ENCODE measurements at regions not wholly inside any gene's neighbourhood (a gene's known extent, or its start where the extent isn't known, plus 50 kb on each side); places are given as distances from the start of the nearest gene placed in this dataset.
"Not testable (repeated sequence)": the region's sequence is repeated elsewhere in the genome, so short reads cannot be mapped to it uniquely, and the experiment has no call there.

DNA sequence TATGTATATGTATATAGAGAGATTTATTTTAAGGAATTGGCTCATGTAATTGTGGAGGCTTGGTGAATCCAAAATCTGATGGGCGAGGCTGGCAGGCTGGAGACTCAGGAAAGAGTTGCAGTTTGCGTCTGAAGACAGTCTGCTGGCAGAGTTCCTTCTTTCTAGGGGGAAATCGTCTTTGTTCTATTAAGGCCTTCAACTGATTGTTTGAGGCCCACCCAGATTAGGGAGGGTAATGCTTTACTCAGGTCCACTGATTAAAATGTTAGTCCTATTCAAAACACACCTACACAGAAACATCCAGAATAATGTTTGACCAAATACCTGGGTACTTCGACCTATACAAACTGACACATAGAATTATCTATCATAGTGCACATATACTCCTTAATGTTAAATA lies 149.5 kb downstream of the NAA11 start:
- no peak for DNase-seq (ENCODE audit: low spot score)

DNA sequence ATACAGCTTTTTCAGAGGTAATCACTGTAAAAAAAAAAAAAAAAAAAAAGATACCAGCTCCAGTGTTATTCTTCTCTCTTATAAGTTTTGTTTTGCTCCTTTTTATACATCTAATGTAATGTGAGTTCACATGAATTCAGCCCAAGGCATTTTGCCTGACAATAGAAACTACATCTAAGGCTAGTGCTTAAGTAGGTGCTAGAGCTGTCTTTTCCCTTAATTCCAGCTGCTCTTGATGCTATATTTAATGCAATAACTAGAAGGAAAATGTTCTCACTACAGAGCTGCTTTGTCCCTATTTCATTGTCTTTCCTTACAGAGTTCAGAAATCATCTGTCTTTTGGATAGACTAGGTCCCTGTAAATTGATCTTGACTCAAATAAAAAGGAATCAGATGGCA lies 150.1 kb downstream of the NAA11 start:
- DNase-seq (ENCODE audit: low spot score) = no peak

DNA sequence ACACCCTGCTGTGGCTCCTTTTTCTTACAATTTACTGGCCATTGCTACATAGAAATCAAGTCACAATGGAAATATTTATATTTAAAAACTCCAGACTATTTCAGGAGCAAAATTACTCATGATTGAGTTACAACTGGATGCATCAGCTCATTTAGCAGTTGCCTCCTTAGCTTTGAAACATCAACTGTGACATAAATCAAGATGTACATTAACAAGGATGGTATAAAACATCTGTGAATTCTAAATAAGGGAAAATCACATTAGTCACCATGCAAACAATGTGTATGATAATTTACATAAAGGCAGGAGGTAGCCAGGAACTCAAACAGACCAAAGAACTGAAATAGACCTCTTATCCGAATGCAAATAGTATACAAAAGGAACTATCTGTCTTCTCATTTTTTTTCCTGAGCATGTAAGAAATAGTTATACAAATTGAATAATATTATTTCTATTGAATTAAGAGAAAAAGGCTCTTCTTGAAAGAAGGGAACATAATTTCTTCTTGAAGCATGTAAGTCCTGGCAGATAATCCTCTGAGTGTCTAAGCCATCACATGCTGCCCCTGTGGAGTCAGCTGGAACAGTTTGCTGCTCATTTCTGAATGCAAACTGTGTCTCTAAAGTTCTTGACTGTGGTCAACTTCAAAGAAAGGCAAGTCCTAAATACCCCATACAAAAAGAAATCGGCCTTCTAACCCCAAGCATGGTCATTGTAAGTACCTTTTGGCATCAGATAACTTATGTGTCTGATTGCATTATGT lies 151.2 kb downstream of the NAA11 start:
- no peak for DNase-seq (ENCODE audit: low spot score)

DNA sequence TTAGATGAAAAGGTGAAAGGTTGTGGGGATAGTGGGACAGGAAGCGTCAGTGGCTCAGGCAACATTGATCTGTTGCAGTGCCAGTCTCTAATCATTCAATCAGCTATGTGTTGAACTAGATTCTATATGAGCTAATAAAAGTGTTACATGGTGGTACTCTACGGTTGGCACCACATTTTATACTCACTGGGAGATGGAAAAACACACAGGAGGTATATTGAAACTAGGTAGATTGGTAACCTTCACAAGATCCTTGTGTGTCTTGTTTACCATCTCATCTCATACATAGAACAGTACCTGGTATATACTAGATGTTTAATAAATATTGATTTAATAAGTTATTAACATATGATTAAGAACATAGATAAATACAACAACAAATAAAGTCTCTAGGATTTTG lies 152.7 kb downstream of the NAA11 start:
- no peak for DNase-seq (ENCODE audit: low spot score)

DNA sequence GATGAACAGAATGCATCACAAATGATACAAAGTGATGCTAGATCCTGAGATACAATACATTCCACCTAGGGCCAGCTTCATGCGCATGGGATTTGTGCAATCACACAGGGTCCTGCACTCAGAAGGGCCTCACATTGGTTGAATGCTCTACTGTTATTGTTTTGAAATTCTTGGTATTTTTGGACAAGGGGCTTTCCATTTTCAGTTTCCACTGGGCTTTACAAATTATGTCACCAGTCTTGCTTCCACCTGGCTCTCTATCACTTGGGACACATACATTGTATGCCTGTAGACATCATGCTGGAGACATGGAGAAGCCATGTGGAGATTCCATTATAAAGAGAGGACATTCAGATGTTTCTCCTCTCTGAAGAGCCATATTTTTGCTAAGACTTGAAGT lies 155.8 kb downstream of the NAA11 start:
- no peak for DNase-seq (ENCODE audit: low spot score)

DNA sequence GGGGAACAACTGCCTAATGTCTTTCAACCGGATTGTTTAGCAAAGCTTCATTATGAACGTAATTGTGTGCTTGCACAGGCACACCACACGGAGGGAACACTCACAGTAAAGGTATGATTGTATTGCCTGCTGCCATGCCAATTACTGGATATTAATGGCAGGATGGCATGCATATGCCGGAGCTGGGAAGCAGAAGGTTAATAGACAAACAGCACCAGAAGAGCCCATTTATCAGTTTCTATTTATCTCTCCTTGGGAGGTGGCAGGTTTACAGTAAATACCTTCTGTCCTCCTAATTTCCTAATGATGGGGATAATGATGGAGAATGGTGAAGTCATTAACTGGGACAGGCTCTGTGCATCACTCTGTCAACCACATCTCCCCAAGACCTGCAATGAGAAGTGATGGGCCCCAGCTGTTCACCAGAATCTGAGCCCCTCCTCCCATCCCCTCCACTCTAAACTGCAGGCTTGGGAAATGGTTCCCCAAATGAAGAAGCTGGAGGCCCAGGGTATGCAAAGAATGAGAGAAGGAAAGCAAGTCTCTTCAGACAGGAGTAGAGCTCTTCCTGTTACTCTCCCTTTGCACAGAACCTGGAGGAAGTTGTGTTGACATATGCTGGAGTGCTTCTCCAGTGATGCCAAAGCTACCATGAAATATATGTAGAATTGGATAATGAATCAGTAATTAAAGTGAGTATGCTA lies 160.8 kb downstream of the NAA11 start:
- DNase-seq (ENCODE audit: low spot score) = peak; percentile 17

DNA sequence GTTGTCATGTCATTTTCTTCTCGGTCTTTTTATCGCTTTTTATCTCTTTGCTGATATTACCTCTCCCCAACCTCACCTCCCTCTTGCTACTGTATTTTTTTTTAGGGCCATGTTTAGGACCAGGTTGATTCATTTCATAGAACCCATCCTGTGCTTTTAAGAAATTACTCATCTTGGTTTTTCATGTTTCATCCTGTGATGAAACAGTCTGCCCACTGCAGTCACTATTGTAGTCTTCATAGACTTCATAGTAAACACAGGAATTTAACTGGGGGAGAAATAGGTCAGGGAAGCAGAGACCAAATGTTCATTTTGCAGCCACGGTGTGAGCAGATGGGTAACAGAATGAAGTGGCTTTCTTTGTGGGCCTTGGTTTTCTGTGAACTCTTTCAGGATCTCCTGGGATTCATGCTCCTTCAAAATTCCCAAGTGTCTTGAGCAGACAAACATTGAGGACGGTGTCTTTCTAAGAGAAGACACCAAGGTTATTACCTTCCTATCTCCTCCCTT lies 161.8 kb downstream of the NAA11 start:
- DNase-seq (ENCODE audit: low spot score) = no peak

DNA sequence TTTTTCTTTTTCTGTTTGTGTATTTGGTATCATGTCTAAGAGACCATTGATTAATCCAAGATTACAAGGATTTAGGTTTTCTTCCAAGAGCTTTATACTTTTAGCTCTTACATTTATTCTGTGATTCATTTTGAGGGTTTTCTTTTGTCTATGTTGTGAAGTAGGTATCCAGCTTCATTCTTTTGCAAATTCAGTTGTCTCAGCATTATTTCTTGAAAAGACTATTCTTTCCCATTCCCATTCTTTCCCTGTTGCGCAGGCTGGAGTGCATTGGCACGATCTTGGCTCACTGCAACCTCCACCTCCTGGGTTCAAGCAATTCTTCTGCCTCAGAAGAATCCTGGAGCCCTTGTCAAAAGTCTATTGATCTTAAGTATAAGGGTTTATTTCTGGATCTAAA lies 164.9 kb downstream of the NAA11 start:
- no peak for DNase-seq (ENCODE audit: low spot score)

DNA sequence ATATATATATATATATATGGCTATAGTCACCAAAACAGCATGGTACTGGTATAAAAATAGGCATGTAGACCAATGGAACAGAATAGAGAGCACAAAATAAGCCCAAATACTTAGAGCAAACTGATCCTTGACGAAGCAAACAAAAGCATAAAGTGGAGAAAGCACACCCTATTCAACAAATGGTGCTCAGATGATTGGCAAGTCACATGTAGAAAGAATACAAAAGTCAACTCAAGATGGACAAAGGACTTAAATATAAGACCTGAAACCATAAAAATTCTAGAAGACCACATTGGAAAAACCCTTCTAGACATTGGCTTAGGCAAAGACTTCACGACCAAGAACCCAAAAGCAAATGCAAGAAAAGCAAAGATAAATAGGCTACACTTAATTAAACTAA lies 167.2 kb downstream of the NAA11 start:
- DNase-seq (ENCODE audit: low spot score) = not testable (repeated sequence)

DNA sequence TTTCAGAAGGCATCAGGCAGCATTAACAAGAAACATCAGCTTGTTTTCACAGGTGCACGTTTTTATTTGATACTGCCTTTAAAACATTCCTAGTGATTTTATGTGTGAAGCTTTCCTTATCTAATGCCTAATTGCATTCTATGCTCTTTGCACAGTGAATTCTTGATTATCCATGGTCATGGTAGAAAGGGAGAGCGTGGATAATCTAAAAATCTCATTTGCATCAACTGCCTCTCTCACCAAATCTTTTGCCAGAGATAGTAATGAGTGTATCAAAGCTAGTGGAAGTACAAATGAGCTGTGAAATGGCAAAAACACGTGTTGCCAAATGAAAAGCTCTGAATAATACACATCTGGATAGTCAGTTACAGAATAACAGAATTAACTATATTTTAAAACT lies 170.5 kb downstream of the NAA11 start:
- DNase-seq (ENCODE audit: low spot score) = no peak

DNA sequence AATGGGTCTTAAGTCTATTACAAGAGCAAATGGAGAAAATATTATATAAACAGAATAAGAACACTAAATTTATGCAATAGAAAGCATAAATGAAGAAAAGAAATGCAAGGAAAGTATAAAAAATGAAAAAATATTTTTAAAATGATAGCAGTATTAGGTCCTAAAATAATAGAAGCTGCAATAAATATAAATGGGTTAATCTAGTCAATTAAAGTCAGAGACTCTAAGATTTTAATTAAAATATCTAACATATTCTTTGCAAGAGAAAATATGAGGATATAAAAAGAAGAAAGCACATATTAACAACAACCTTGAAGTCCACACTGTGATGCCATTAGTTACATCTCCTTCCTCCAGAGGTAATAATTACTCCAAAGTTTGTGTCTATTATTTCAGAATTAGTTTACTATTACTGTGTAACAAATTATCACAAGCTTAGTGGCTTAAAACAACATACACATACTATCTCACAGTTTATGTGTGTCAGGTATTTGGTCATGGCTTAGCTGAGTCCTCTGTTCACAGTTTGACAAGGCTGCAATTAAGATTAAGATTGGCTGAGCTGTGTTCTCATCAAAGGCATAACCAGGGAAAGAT lies 174.9 kb downstream of the NAA11 start:
- no peak for DNase-seq (ENCODE audit: low spot score)

DNA sequence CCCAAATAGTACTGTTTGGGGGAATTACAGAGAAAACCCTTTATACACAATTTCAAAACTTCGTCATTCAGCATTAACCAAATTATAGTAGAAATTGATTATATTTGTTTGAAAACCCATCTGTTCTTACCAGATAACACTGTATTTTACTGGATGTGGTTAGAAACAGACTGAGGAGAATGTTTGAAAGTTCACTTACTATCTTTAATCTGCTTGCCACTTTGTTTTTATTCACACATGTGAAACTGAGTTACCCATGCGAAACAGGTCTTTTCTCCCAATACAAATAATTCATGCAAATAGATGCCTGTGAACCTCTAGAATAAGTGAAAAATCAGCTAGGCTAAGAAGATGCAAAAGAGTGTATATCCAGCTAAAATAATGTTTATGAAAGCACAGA lies 177.5 kb downstream of the NAA11 start:
- no peak for DNase-seq (ENCODE audit: low spot score)

DNA sequence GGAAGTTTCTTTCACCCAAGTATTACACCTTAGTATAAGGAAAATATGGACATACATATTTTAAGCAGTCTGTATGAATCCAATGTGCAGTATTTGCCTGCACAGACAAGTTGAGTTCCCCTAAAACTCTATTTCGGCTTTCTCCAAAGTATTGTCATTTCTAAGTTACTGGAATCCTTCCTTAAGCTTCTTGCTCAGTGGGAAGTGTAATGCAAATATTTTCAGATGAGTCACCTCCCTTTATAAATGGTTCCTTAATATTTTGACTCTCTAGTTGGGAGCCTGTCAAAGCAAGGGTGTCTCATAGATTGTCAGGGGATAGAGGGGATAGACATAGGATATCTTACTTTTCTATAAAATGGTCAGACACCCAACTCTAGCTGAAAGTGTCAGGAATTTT lies 178.6 kb downstream of the NAA11 start:
- no peak for DNase-seq (ENCODE audit: low spot score)

DNA sequence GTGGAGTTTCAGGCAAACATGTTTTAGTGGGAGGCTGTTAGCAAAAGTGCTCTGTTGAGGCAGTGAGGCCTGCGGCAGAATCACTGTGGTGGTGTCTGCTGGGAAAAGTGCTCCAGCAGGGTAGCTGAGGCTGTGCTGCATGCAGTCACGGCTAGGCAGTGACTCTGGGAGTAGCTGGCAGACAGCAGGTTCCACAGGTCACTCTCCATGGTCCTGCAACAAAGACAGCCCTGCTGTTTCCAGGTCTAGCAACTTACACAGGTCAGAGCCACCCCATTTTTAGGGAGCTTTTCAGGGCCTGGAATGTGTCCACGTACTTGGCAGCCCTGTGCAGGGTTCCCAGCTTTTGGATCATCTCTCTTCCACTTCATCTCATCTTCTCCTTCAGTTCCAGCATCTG lies 184.3 kb downstream of the NAA11 start:
- DNase-seq (ENCODE audit: low spot score) = no peak

DNA sequence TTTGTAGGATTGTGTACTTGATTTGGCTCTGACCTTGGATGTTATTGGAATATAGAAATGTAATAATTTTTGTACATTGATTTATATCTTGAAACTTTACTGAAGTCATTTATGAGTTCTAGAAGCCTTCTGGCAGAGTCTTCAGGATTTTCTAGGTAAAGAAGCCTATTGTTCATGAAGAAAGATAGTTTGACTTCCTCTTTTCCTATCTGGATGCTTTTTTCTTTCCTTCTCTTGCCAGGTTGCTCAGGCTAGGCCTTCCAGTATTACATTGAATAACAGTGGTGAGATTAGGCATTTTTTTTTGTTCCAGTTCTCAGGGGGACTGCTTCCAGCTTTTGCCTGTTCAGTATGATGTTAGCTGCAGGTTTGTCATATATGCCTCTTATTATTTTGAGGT lies 191.1 kb downstream of the NAA11 start:
- no peak for DNase-seq (ENCODE audit: low spot score)

DNA sequence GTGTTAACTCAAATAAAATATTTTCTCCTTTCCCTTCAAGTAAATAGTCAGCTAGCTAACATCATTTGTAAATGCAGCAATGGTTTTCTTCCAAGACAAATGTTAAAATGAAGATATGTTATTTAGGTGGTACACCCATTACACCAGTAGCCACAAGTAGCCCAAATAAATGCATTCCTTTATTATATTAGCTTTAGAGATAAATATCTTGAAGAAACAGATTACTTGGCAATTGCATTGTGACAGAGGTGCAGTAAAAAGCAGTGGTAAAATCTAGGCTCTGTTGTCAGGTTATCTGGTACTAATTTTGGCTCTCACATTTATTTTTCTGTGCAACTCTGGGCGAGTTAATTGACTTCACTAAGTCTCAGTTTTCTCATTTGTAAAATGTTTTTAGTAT lies 193.0 kb downstream of the NAA11 start:
- peak; percentile 13 for DNase-seq (ENCODE audit: low spot score)

DNA sequence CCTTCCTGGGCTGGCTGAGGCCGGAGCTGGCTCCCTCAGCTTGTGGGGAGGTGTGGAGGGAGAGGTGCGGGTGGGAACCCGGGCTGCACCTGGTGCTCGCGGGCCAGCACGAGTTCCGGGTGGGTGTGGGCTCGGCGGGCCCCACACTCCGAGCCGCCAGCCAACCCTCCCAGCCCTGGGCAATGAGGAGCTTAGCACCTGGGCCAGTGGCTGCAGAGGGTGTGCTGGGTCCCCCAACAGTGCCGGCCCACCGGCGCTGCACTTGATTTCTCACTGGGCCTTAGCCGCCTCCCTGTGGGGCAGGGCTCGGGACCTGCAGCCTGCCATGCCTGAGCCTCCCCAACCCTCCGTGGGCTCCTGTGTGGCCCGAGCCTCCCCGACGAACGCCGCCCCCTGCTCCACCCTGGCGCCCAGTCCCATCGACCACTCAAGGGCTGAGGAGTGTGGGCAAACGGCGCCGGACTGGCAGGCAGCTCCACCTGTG lies 182.7 kb upstream of the PAQR3 start:
- no peak for DNase-seq (ENCODE audit: low spot score)

DNA sequence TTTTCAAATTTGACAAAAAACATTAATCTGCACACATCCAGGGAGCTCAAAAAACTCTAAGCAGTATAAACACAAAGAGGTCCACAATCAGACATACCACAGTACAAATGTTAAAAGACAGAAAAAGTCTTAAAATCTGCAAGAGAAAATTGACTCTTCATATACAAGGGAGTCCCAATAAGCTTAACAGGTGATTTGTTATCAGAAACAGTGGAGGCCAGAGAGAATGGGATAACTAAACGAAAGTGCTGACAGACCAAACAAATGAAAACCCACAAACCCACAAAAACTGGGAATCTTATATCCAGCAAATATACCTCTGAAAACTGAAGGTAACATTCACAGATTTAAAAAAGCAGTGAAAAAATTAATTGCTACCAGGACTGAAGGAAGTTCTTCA lies 182.0 kb upstream of the PAQR3 start:
- no peak for DNase-seq (ENCODE audit: low spot score)

DNA sequence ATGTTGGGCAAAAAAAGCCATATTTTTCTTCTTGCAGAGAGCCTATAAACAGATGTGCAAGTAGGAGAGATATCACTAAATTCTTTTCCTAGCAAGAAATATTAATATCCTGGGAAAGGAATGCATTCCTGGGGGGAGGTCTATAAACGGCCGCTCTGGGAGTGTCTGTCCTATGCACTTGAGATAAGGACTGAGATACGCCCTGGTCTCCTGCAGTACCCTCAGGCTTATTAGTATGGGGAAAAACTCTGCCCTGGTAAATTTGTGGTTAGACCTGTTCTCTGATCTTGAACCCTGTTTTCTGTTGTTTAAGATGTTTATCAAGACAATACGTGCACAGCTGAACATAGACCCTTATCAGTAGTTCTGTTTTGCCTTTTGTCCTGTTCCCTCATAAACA lies 177.8 kb upstream of the PAQR3 start:
- DNase-seq (ENCODE audit: low spot score) = not testable (repeated sequence)

DNA sequence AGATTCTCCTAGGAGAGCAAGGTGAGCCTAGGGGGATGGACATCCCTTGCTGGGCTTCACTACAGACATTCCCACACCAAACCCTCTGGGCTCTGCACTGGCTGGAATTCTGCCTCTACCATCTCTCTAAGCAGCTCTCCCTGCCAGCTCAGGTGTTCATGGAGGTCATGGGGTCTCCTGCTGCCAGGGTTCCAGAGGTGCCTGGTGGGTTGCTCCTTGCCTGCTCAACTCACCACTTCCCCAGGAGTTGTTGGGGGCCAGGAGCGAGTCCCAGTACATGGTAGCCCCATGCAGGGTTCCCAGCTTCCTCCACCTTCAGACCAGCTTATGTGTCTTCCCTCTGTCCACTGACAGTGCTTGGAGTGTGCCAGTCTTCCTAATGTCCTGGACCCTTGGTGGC lies 167.8 kb upstream of the PAQR3 start:
- DNase-seq (ENCODE audit: low spot score) = no peak

DNA sequence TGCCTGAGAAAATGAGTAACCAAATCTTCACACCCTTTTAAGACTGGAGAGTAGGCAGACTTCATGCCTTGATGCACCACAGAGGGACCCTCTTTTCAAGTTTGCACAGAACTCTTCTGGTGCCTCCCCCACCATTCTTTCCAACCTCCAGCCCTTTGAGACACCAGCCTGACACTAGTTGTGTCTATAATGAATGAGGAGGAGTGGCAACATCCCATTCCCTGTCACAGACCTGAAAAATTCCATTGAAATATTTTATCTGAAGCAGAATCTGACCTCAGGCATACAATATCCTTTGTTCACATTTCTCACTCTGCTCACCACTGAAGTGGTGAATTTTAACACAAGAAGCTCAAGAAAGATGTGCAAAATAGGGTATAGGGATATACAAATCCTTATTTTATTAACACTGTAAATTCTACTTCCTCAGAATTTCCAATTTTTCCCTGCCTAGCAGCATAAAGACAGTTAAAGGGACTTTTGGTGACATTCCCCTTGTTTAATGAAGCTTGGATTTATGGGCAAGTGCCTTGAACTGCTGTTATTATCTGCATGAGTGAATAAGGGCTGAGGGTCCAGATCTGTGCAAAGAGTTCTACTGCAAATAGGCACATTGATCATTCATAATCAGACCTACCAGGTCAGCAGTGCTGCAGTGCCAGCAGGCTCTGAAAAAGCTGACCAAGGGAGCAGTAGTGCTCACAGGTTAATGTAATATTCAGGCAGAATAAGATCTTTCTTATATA lies 149.9 kb upstream of the PAQR3 start:
- peak; percentile 62 for DNase-seq (ENCODE audit: low spot score)

DNA sequence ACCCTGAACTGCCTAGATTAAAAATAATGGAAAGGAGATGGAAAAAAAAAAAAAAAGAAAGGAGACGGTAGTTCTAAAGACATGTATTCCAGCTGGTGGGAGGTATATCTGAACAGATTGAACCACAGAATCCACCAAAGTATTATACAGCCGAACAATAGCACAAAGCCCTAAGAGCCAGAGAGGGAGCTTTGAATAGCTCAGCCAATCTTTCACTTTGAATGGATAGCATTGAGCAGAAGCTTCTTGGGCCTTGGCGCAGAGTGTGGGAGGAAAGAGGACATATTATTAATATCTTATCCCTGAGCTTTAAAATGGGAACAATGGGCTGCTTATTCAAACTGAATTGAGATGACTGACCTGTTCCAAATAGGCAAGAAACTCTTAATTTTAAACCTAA lies 147.8 kb upstream of the PAQR3 start:
- DNase-seq (ENCODE audit: low spot score) = no peak
